ENCODE measurements at regions not wholly inside any gene's neighbourhood (a gene's known extent, or its start where the extent isn't known, plus 50 kb on each side); places are given as distances from the start of the nearest gene placed in this dataset.

GRCh38 chr12:69107541-69107940, 131.8 kb upstream of the CPSF6 start:
- no peak for TF ChIP-seq CTCF (IDR thresholded peaks at IDR 0.05)
- intact Hi-C loops (cut with DNase I): no loop called here
- Histone ChIP-seq H3K27ac (no peak overlapping the region), H3K4me3 (no peak overlapping the region), H3K4me1 (no peaks in the 10 kb centered on the region), H3K9me3 (no peaks in the 10 kb centered on the region), H3K27me3 (no peaks in the 10 kb centered on the region), H3K36me3 (no peaks in the 10 kb centered on the region)
- no peak for DNase-seq (ENCODE audit: low spot score in 2 of 2)

- TF ChIP-seq CTCF (IDR thresholded peaks at IDR 0.05): no peak
- Histone ChIP-seq H3K4me1 (no peaks in the 10 kb centered on the region), H3K4me3 (no peak overlapping the region), H3K36me3 (no peaks in the 10 kb centered on the region), H3K9me3 (no peaks in the 10 kb centered on the region), H3K27me3 (no peaks in the 10 kb centered on the region), H3K27ac (no peak overlapping the region)
- intact Hi-C loops (cut with DNase I): no loop called here
- no peak for DNase-seq (ENCODE audit: low spot score in 2 of 2)
These were observed 131.3 kb upstream of the CPSF6 start for GRCh38 chr12:69108037-69108436.

- DNase-seq (ENCODE audit: low spot score in 2 of 2): no peak
- H3K4me3 ChIP-seq: no peak overlapping the region
- H3K36me3 ChIP-seq: no peaks in the 10 kb centered on the region
- intact Hi-C loops (cut with DNase I): no loop called here
- no peaks in the 10 kb centered on the region for H3K27me3 ChIP-seq
- TF ChIP-seq CTCF (IDR thresholded peaks at IDR 0.05): no peak
- no peaks in the 10 kb centered on the region for H3K4me1 ChIP-seq
- H3K9me3 ChIP-seq: no peaks in the 10 kb centered on the region
- no peak overlapping the region for H3K27ac ChIP-seq
These were observed 126.8 kb upstream of the CPSF6 start for GRCh38 chr12:69112616-69113015.

GRCh38 chr12:69115099-69115498, 124.3 kb upstream of the CPSF6 start:
- no peak overlapping the region for H3K4me3 ChIP-seq
- H3K36me3 ChIP-seq: no peaks in the 10 kb centered on the region
- DNase-seq (ENCODE audit: low spot score in 2 of 2): no peak
- H3K9me3 ChIP-seq: no peaks in the 10 kb centered on the region
- no peaks in the 10 kb centered on the region for H3K27me3 ChIP-seq
- no peak overlapping the region for H3K27ac ChIP-seq
- H3K4me1 ChIP-seq: no peaks in the 10 kb centered on the region
- intact Hi-C loops (cut with DNase I): no loop called here
- no peak for TF ChIP-seq CTCF (IDR thresholded peaks at IDR 0.05)

- no peak overlapping the region for H3K27ac ChIP-seq
- H3K36me3 ChIP-seq: no peaks in the 10 kb centered on the region
- no peak for TF ChIP-seq CTCF (IDR thresholded peaks at IDR 0.05)
- no peaks in the 10 kb centered on the region for H3K4me1 ChIP-seq
- H3K4me3 ChIP-seq: no peak overlapping the region
- intact Hi-C loops (cut with DNase I): no loop called here
- no peaks in the 10 kb centered on the region for H3K9me3 ChIP-seq
- H3K27me3 ChIP-seq: no peaks in the 10 kb centered on the region
- no peak for DNase-seq (ENCODE audit: low spot score in 2 of 2)
These were observed 123.4 kb upstream of the CPSF6 start for GRCh38 chr12:69115951-69116350.

- TF ChIP-seq CTCF (IDR thresholded peaks at IDR 0.05): no peak
- no peak for DNase-seq (ENCODE audit: low spot score in 2 of 2)
These were observed 121.7 kb upstream of the CPSF6 start for GRCh38 chr12:69117566-69118266.

More at GRCh38 chr12:69117566-69118266, 121.7 kb upstream of the CPSF6 start:
- H3K4me3 ChIP-seq: no peak overlapping the region
- H3K27me3 ChIP-seq: no peaks in the 10 kb centered on the region
- intact Hi-C loops (cut with DNase I): no loop called here
- no peaks in the 10 kb centered on the region for H3K9me3 ChIP-seq
- no peaks in the 10 kb centered on the region for H3K36me3 ChIP-seq
- no peak overlapping the region for H3K27ac ChIP-seq
- H3K4me1 ChIP-seq: no peaks in the 10 kb centered on the region

Measured in ascending aorta (tissue), 2 donors.